Sigmoid colon (tissue), 6 donors: ENCODE measurements at regions not wholly inside any gene's neighbourhood (a gene's known extent, or its start where the extent isn't known, plus 50 kb on each side); places are given as distances from the start of the nearest gene placed in this dataset.

Experiments
- DNase-seq: peaks from one replicate; pipeline ENCODE4 v3.0.0-alpha.2; 2019
- H3K27ac ChIP-seq, 4 donors: fragments of 200-600 bp; sonication (generic); one replicate each; pipeline ENCODE4 v1.5.1; 2016 to 2019; ENCODE audit warnings: mild to moderate bottlenecking in 1 of 4
- H3K27me3 ChIP-seq, 3 donors: fragments of 200-600 bp; sonication (generic); one replicate each; pipeline ENCODE4 v1.5.1; 2019; ENCODE audit warnings: mild to moderate bottlenecking in 1 of 3
- H3K36me3 ChIP-seq, 4 donors: fragments of 200-600 bp; sonication (generic); one replicate each; pipeline ENCODE4 v1.5.1; 2016 to 2019
- H3K4me1 ChIP-seq, 4 donors: fragments of 200-600 bp; sonication (generic); one replicate each; pipeline ENCODE4 v1.5.1; 2017 to 2019
- H3K4me3 ChIP-seq, 4 donors: fragments of 200-600 bp; sonication (generic); one replicate each; pipeline ENCODE4 v1.5.1; 2017 to 2019; ENCODE audit warnings: mild to moderate bottlenecking in 2 of 4, moderate library complexity in 1 of 4
- H3K9me3 ChIP-seq, 4 donors: fragments of 200-600 bp in 3 of 4; sonication (generic) in 3 of 4; one replicate each; pipeline versions ENCODE4 v1.5.1 to v1.6.1; 2013 to 2019
- EP300 ChIP-seq, 4 donors: sonication (generic); formaldehyde crosslinking; IDR thresholded peaks; one replicate each; pipeline ENCODE4 v1.6.1; 2017; ENCODE audit warnings: antibody characterized with exemption in 4 of 4
- POLR2A ChIP-seq, 2 donors: fragments of 450-650 bp; IDR thresholded peaks; one replicate each; pipeline ENCODE4 v1.6.1; 2016; ENCODE audit warnings: antibody characterized with exemption in 2 of 2, mild to moderate bottlenecking in 2 of 2, moderate library complexity in 2 of 2
- POLR2AphosphoS5 ChIP-seq, 4 donors: sonication (generic); formaldehyde crosslinking; IDR thresholded peaks; one replicate each; pipeline ENCODE4 v1.6.1; 2017; ENCODE audit warnings: antibody characterized with exemption in 4 of 4
- WGBS, 2 donors: extraction: QIAGEN DNeasy Blood & Tissue Kit; methylation state at CpG; one replicate each; pipeline ENCODE4 v1.1.7; 2013; 5-methylcytosine and 5-hydroxymethylcytosine counted together
- intact Hi-C: fragments of 100-400 bp; cut with DNase I; formaldehyde crosslinking; loops from one replicate; pipeline ENCODE4 v1.15.1; 2023
- TF ChIP-seq, protein P1 (sequence below), 4 experiments: fragments of 450-650 bp in 3 of 4; fragments of 200-600 bp in 1 of 4; IDR thresholded peaks; one replicate each; pipeline ENCODE4 v1.5.1; 2016 to 2019; ENCODE audit warnings: antibody characterized with exemption in 4 of 4, mild to moderate bottlenecking in 3 of 4, moderate library complexity in 2 of 4
- donor health status: healthy with polysubstance abuse.
- donor health status: healthy.

DNA sequence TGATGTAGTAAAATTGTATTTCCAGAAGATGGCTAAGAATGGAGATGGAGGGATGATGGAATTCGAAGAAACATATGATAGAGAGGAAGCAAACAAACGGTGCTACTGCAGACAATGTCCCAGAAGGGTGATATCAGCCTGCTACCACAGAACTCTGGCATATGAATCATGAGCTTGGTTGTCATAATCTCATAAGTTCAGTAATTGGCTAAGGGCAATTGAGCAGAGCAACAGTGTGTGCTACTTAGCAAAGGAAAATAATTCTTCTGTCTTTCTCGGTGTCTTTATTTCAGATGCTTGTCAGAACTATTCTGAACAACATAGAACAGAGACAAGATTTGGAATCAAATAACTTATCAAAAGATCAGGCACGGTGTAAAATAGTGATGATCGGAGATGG, 407.3 kb downstream of the GBE1 start:
- no peak overlapping the region for H3K27ac ChIP-seq
- TF ChIP-seq, protein P1, sequence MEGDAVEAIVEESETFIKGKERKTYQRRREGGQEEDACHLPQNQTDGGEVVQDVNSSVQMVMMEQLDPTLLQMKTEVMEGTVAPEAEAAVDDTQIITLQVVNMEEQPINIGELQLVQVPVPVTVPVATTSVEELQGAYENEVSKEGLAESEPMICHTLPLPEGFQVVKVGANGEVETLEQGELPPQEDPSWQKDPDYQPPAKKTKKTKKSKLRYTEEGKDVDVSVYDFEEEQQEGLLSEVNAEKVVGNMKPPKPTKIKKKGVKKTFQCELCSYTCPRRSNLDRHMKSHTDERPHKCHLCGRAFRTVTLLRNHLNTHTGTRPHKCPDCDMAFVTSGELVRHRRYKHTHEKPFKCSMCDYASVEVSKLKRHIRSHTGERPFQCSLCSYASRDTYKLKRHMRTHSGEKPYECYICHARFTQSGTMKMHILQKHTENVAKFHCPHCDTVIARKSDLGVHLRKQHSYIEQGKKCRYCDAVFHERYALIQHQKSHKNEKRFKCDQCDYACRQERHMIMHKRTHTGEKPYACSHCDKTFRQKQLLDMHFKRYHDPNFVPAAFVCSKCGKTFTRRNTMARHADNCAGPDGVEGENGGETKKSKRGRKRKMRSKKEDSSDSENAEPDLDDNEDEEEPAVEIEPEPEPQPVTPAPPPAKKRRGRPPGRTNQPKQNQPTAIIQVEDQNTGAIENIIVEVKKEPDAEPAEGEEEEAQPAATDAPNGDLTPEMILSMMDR (IDR thresholded peaks at IDR 0.05), result no peak
- TF ChIP-seq POLR2A (IDR thresholded peaks at IDR 0.05) (no peak), POLR2AphosphoS5 (IDR thresholded peaks at IDR 0.05) (no peak), EP300 (IDR thresholded peaks at IDR 0.05) (no peak)
- no peak overlapping the region for H3K4me3 ChIP-seq
- no peaks in the 10 kb centered on the region for H3K27me3 ChIP-seq
- DNase-seq, result no peak
- no peaks in the 10 kb centered on the region for H3K4me1 ChIP-seq
- no peaks in the 10 kb centered on the region for H3K36me3 ChIP-seq
- intact Hi-C loops, result no loop called here
- WGBS, 2 donors, result 82% methylated on average over 5 of the region's 5 CpGs
- H3K9me3 ChIP-seq, result no peaks in the 10 kb centered on the region

DNA sequence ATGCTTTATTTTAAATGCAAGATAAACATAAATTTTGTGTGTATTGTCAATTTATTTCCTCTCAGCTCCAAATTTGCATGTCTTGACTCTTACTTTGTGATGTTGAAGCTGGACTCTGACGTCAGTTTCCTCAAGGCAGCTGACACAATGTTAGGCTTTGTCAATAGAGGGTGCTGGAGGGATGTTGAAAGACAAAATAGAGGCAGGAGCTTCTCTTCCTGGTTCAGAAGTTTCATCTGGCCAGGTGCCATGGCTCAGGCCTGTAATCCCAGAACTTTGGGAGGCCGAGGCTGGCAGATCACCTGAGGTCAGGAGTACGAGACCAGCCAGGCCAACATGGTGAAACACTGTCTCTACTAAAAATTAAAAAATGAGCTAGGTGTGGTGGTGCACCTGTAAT, 408.6 kb downstream of the GBE1 start:
- Histone ChIP-seq H3K9me3 (no peaks in the 10 kb centered on the region), H3K4me3 (no peak overlapping the region), H3K4me1 (no peaks in the 10 kb centered on the region), H3K27ac (no peak overlapping the region), H3K36me3 (no peaks in the 10 kb centered on the region), H3K27me3 (no peaks in the 10 kb centered on the region)
- DNase-seq, result no peak
- 14 to 50% methylated on average over 3 of the region's 3 CpGs for WGBS, 2 donors
- intact Hi-C loops, result no loop called here
- TF ChIP-seq EP300 (IDR thresholded peaks at IDR 0.05) (no peak), POLR2A (IDR thresholded peaks at IDR 0.05) (no peak), POLR2AphosphoS5 (IDR thresholded peaks at IDR 0.05) (no peak)
- TF ChIP-seq, protein P1 (IDR thresholded peaks at IDR 0.05), result no peak

DNA sequence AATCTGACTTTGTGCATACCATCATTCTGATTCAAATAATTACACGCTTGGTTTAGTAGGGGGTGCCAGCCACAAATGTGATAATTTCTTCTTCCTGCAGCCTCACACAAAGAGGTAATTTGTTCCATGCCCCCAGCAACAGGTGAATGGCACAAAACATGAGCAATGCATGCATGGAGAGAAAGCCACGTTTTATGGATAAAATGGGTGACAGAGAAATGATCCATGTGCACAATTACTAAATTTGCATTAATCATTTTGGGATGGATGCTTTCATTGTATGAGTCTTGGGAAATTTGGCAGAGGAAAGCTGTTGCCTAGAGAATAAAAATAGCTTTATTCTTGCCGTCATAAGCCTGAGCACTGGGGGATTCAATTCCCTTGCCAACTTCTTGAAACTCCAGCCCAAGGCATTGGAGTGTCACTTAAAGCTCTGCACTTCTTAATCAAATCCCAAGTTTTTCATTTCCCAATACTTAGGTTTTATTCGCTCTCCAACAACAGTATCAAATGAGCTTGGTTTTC, 411.6 kb downstream of the GBE1 start:
- no peak overlapping the region for H3K27ac ChIP-seq
- TF ChIP-seq, protein P1 (IDR thresholded peaks at IDR 0.05), result no peak
- TF ChIP-seq POLR2A (IDR thresholded peaks at IDR 0.05) (no peak), POLR2AphosphoS5 (IDR thresholded peaks at IDR 0.05) (no peak), EP300 (IDR thresholded peaks at IDR 0.05) (no peak)
- WGBS, 2 donors, result 83 to 86% methylated on average over 4 of the region's 4 CpGs
- no peaks in the 10 kb centered on the region for H3K4me1 ChIP-seq
- no peak overlapping the region for H3K4me3 ChIP-seq
- DNase-seq, result no peak
- intact Hi-C loops, result no loop called here
- H3K9me3 ChIP-seq, result no peaks in the 10 kb centered on the region
- no peaks in the 10 kb centered on the region for H3K27me3 ChIP-seq
- H3K36me3 ChIP-seq, result no peaks in the 10 kb centered on the region

DNA sequence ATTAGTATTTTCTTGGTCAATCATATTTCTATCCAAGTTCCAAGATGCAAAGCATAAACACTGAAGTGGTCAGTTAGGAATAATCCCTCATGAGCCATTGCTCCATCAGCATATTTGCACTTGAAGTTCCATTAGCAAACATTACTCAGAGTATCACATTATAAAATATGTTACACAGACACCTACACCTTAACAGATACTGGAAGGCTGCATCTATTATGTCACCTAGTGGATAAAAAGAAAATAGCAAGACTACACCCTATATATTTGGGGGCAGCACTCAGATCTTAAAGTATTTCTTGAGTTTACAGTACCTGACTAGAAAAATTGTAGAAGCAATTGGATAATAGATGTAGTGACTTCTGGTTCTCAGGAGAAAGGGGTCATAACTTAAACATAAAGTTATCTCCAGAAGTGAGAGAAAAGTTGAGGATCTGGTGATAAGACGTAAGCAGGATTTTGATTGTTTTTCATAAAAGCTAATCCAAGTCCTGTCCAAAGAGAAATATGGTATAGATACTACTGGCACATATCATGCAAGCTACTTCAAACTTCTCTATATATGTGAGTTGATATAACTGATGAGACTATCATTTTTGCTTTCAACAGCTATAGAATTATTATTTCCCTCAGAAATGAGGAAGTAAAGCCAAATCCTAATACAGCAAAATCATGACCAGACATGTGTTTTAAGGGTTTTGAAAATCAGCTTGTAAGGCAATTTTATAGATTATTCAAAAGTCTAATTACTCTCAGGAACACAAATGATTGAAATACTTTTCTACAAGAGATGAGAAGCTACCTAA, 422.2 kb downstream of the GBE1 start:
- no peak for TF ChIP-seq POLR2AphosphoS5 (IDR thresholded peaks at IDR 0.05)
- no peak for TF ChIP-seq EP300 (IDR thresholded peaks at IDR 0.05)
- no peak for TF ChIP-seq POLR2A (IDR thresholded peaks at IDR 0.05)
- TF ChIP-seq, protein P1 (IDR thresholded peaks at IDR 0.05), result no peak
- intact Hi-C loops, result no loop called here
- Histone ChIP-seq H3K4me1 (no peaks in the 10 kb centered on the region), H3K27ac (no peak overlapping the region), H3K27me3 (no peaks in the 10 kb centered on the region), H3K4me3 (no peak overlapping the region), H3K36me3 (no peaks in the 10 kb centered on the region), H3K9me3 (no peaks in the 10 kb centered on the region)
- no peak for DNase-seq
- WGBS, 2 donors, result 88 to 93% methylated on average over 1 of the region's 1 CpG
